Vagina (tissue), 2 donors: ENCODE measurements at regions not wholly inside any gene's neighbourhood (a gene's known extent, or its start where the extent isn't known, plus 50 kb on each side); places are given as distances from the start of the nearest gene placed in this dataset.

ENCODE experiments used
- DNase-seq, 2 donors: peaks; one replicate each; pipeline ENCODE4 v3.0.0-alpha.2; 2017; ENCODE audit errors: extremely low spot score in 2 of 2
- H3K27ac ChIP-seq: fragments of 200-600 bp; sonication (generic); one replicate; pipeline ENCODE4 v1.5.1; 2019
- H3K27me3 ChIP-seq: fragments of 200-600 bp; sonication (generic); one replicate; pipeline ENCODE4 v1.5.1; 2019
- H3K36me3 ChIP-seq, 2 donors: fragments of 200-600 bp; sonication (generic); one replicate each; pipeline ENCODE4 v1.5.1; 2017 to 2019
- H3K4me1 ChIP-seq: fragments of 200-600 bp; sonication (generic); one replicate; pipeline ENCODE4 v1.5.1; 2019
- H3K4me3 ChIP-seq, 2 donors: fragments of 200-600 bp; sonication (generic); 1 replicate in 1 of 2; 2 replicates in 1 of 2; pipeline ENCODE4 v1.5.1; 2016 to 2019
- H3K9me3 ChIP-seq: fragments of 200-600 bp; sonication (generic); one replicate; pipeline ENCODE4 v1.5.1; 2019
- CTCF ChIP-seq, 3 experiments: fragments of 450-650 bp in 2 of 3; fragments of 200-600 bp in 1 of 3; sonication (generic) in 1 of 3; IDR thresholded peaks; one replicate each; pipeline ENCODE4 v1.5.1; 2017 to 2019; ENCODE audit warnings: antibody characterized with exemption in 3 of 3, mild to moderate bottlenecking in 2 of 3, moderate library complexity in 2 of 3
- POLR2A ChIP-seq, 2 donors: fragments of 450-650 bp; IDR thresholded peaks; one replicate each; pipeline ENCODE4 v1.6.1; 2017; ENCODE audit warnings: antibody characterized with exemption in 2 of 2, mild to moderate bottlenecking in 2 of 2, moderate library complexity in 2 of 2
- POLR2AphosphoS5 ChIP-seq, 2 donors: sonication (generic); formaldehyde crosslinking; IDR thresholded peaks; one replicate each; pipeline ENCODE4 v1.9.0; 2017; ENCODE audit warnings: antibody characterized with exemption in 2 of 2, mild to moderate bottlenecking in 2 of 2, low read depth in 1 of 2; ENCODE audit not compliant: insufficient read depth in 1 of 2
- intact Hi-C: fragments of 100-400 bp; cut with DNase I; formaldehyde crosslinking; loops from one replicate; pipeline ENCODE4 v1.15.1; 2023

GRCh38 chr1:194309697-194310096, 1123.3 kb upstream of the B3GALT2 start:
- no peaks in the 10 kb centered on the region for H3K4me1 ChIP-seq
- TF ChIP-seq POLR2AphosphoS5 (IDR thresholded peaks at IDR 0.05; ENCODE audit: insufficient read depth in 1 of 2, low read depth in 1 of 2) (no peak), POLR2A (IDR thresholded peaks at IDR 0.05) (no peak), CTCF (IDR thresholded peaks at IDR 0.05) (no peak)
- DNase-seq: no peak

GRCh38 chr1:194309269-194309668, 1122.9 kb upstream of the B3GALT2 start:
- Histone ChIP-seq H3K4me3 (no peak overlapping the region), H3K9me3 (no peaks in the 10 kb centered on the region), H3K27ac (no peak overlapping the region), H3K27me3 (no peaks in the 10 kb centered on the region), H3K36me3 (no peaks in the 10 kb centered on the region), H3K4me1 (no peaks in the 10 kb centered on the region)
- no peak for DNase-seq
- TF ChIP-seq POLR2A (IDR thresholded peaks at IDR 0.05): no peak
- no peak for TF ChIP-seq POLR2AphosphoS5 (IDR thresholded peaks at IDR 0.05; ENCODE audit: insufficient read depth in 1 of 2, low read depth in 1 of 2)
- TF ChIP-seq CTCF (IDR thresholded peaks at IDR 0.05): no peak
- intact Hi-C loops: no loop called here

More at GRCh38 chr1:194309697-194310096, 1123.3 kb upstream of the B3GALT2 start:
- Histone ChIP-seq H3K27ac (no peak overlapping the region), H3K4me3 (no peak overlapping the region), H3K36me3 (no peaks in the 10 kb centered on the region), H3K27me3 (no peaks in the 10 kb centered on the region), H3K9me3 (no peaks in the 10 kb centered on the region)
- intact Hi-C loops: no loop called here

- TF ChIP-seq POLR2A (IDR thresholded peaks at IDR 0.05) (no peak), POLR2AphosphoS5 (IDR thresholded peaks at IDR 0.05; ENCODE audit: insufficient read depth in 1 of 2, low read depth in 1 of 2) (no peak), CTCF (IDR thresholded peaks at IDR 0.05) (no peak)
- intact Hi-C loops: no loop called here
- no peaks in the 10 kb centered on the region for H3K36me3 ChIP-seq
Measured at GRCh38 chr1:194300776-194301175, 1114.4 kb upstream of the B3GALT2 start.

GRCh38 chr1:194300340-194300739, 1113.9 kb upstream of the B3GALT2 start:
- no peak for TF ChIP-seq POLR2A (IDR thresholded peaks at IDR 0.05)
- TF ChIP-seq CTCF (IDR thresholded peaks at IDR 0.05): no peak
- no peak for TF ChIP-seq POLR2AphosphoS5 (IDR thresholded peaks at IDR 0.05; ENCODE audit: insufficient read depth in 1 of 2, low read depth in 1 of 2)
- Histone ChIP-seq H3K27me3 (no peaks in the 10 kb centered on the region), H3K36me3 (no peaks in the 10 kb centered on the region), H3K27ac (no peak overlapping the region), H3K4me3 (no peak overlapping the region), H3K4me1 (no peaks in the 10 kb centered on the region), H3K9me3 (no peaks in the 10 kb centered on the region)
- DNase-seq: no peak
- intact Hi-C loops: no loop called here

More at GRCh38 chr1:194300776-194301175, 1114.4 kb upstream of the B3GALT2 start:
- H3K4me3 ChIP-seq: no peak overlapping the region
- no peaks in the 10 kb centered on the region for H3K4me1 ChIP-seq
- no peaks in the 10 kb centered on the region for H3K9me3 ChIP-seq
- no peaks in the 10 kb centered on the region for H3K27me3 ChIP-seq
- DNase-seq: no peak
- no peak overlapping the region for H3K27ac ChIP-seq

- Histone ChIP-seq H3K27me3 (no peaks in the 10 kb centered on the region), H3K36me3 (no peaks in the 10 kb centered on the region), H3K27ac (no peak overlapping the region), H3K4me1 (no peaks in the 10 kb centered on the region), H3K4me3 (no peak overlapping the region), H3K9me3 (no peaks in the 10 kb centered on the region)
- TF ChIP-seq CTCF (IDR thresholded peaks at IDR 0.05): no peak
- TF ChIP-seq POLR2AphosphoS5 (IDR thresholded peaks at IDR 0.05; ENCODE audit: insufficient read depth in 1 of 2, low read depth in 1 of 2): no peak
- no peak for TF ChIP-seq POLR2A (IDR thresholded peaks at IDR 0.05)
- DNase-seq: no peak
- intact Hi-C loops: no loop called here
Measured at GRCh38 chr1:194298007-194298598, 1111.7 kb upstream of the B3GALT2 start.
